HL-60 (cell line): ENCODE measurements at regions not wholly inside any gene's neighbourhood (a gene's known extent, or its start where the extent isn't known, plus 50 kb on each side); places are given as distances from the start of the nearest gene placed in this dataset.

Experiments used
- DNase-seq, 2 experiments: peaks; one replicate each; pipeline ENCODE4 v3.0.0-alpha.2; 2010 to 2020; ENCODE audit warnings: low read depth in 1 of 2, low spot score in 1 of 2
- H3K27ac ChIP-seq: fragments of 250-450 bp; sonication (Bioruptor Pico); replicated peaks from 2 replicates; pipeline ENCODE4 v1.5.1; 2020; ENCODE audit warnings: mild to moderate bottlenecking, moderate library complexity
- H3K27me3 ChIP-seq: fragments of 250-450 bp; sonication (Bioruptor Pico); 2 replicates; pipeline ENCODE4 v1.5.1; 2021; ENCODE audit warnings: mild to moderate bottlenecking, moderate library complexity; ENCODE audit not compliant: insufficient read depth, poor library complexity, severe bottlenecking
- H3K4me3 ChIP-seq: replicated peaks from 2 replicates; pipeline ENCODE4 v1.5.1; 2011; ENCODE audit warnings: mild to moderate bottlenecking, control low read depth, low read length; ENCODE audit not compliant: insufficient read depth
- CTCF ChIP-seq: IDR thresholded peaks from one replicate; pipeline ENCODE4 v1.5.1; 2011; ENCODE audit warnings: low read length, control low read depth, inconsistent platforms; ENCODE audit not compliant: insufficient read depth
- GABPA ChIP-seq: IDR thresholded peaks from 2 replicates; pipeline ENCODE4 v1.6.1; 2012; ENCODE audit warnings: low read depth
- POLR2AphosphoS5 ChIP-seq: IDR thresholded peaks from 2 replicates; pipeline ENCODE4 v1.6.1; 2012; ENCODE audit warnings: low read depth
- REST ChIP-seq: IDR thresholded peaks from 2 replicates; pipeline ENCODE4 v1.6.1; 2012; ENCODE audit warnings: low read depth; ENCODE audit not compliant: insufficient replicate concordance
- SPI1 ChIP-seq: IDR thresholded peaks from 2 replicates; pipeline ENCODE4 v1.6.1; 2012; ENCODE audit warnings: low read depth, mild to moderate bottlenecking, borderline replicate concordance

GRCh38 chr9:31790720-31791119 lies 593.7 kb upstream of the ACO1 start:
- no peak for TF ChIP-seq POLR2AphosphoS5
- no peak for TF ChIP-seq SPI1
- no peak for TF ChIP-seq GABPA
- no peak for TF ChIP-seq CTCF
- TF ChIP-seq REST: no peak
- Histone ChIP-seq H3K27ac (no peak overlapping the region), H3K27me3 (no peaks in the 10 kb centered on the region), H3K4me3 (no peak overlapping the region)
- no peak for DNase-seq

GRCh38 chr9:31799953-31800609 lies 584.4 kb upstream of the ACO1 start:
- H3K27me3 ChIP-seq: no peaks in the 10 kb centered on the region
- TF ChIP-seq POLR2AphosphoS5: no peak
- TF ChIP-seq CTCF: no peak
- TF ChIP-seq REST: no peak
- no peak for TF ChIP-seq GABPA
- no peak for TF ChIP-seq SPI1
- H3K27ac ChIP-seq: no peak overlapping the region
- H3K4me3 ChIP-seq: no peak overlapping the region
- DNase-seq: no peak

- Histone ChIP-seq H3K27me3 (no peaks in the 10 kb centered on the region), H3K27ac (no peak overlapping the region), H3K4me3 (no peak overlapping the region)
- TF ChIP-seq GABPA: no peak
- TF ChIP-seq CTCF: no peak
- DNase-seq: no peak
Observed at GRCh38 chr9:31807574-31808256, 576.7 kb upstream of the ACO1 start.
